ENCODE measurements at regions not wholly inside any gene's neighbourhood (a gene's known extent, or its start where the extent isn't known, plus 50 kb on each side); places are given as distances from the start of the nearest gene placed in this dataset.

DNA sequence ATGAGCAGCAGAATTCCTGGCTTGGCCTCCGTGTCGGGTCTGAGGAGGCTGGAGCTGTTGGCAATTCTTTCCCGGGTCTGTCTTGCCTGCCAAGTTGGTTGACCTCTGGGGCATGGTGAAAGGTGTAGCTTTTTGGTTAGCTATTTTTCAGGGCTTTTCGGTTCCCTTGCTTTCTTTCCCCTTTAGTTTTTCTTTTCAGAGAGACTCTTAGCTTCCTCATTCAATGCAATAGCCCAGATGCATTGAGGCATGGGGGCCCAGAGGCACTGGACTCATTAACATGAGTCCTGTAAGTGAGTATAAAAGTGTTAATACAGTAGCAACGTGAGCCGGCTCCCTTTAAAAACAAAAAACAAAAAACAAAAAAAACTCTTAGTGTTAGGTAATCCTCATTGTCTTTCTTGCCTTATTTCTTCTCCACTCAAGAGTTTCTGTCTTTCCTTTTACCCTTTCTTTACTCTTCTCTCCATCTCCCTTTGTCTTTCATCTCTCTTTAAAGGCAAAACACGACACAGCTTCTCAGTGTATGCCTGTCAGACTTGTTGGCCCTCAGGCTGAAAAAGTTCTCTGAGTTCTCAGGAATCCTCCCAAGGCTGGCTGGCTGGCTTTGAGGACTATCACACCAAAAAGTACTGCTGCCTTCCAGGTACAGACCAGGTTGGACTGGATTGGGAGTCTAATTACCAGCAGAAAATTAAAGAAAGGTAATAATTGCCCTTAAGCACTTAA lies 289.9 kb upstream of the TUT7 start:
- Histone ChIP-seq H3K36me3 (replicated peaks in 1 of 2; ENCODE audit: control insufficient read depth in 2 of 2, insufficient read depth in 2 of 2, low read length in 2 of 2) (no peaks in the 10 kb centered on the region), H2BK15ac (ENCODE audit: low read length) (no peak overlapping the region), H2BK12ac (ENCODE audit: low read length) (peak overlapping the region; percentile 88), H2AFZ (ENCODE audit: low read length) (no peak overlapping the region), H2BK5ac (ENCODE audit: low read length) (no peak overlapping the region), H2AK5ac (ENCODE audit: low read depth, low read length) (peak overlapping the region; percentile 89), H3K9me3 (replicated peaks in 1 of 2; ENCODE audit: control insufficient read depth in 2 of 2, insufficient read depth in 1 of 2, low read depth in 1 of 2, low read length in 2 of 2) (no peaks in the 10 kb centered on the region), H3K4me1 (ENCODE audit: control insufficient read depth in 2 of 2, insufficient read depth in 1 of 2, low read depth in 1 of 2, low read length in 2 of 2) (peaks cover 0 to 28% of the 10 kb centered on the region in 2 donors), H3K14ac (ENCODE audit: low read length) (no peak overlapping the region), H3K27me3 (ENCODE audit: control insufficient read depth in 3 of 3, insufficient read depth in 3 of 3, low read depth in 1 of 3, low read length in 3 of 3) (no peaks in the 10 kb centered on the region), H2BK120ac (ENCODE audit: low read depth, low read length) (no peak overlapping the region), H3K27ac (replicated peaks; ENCODE audit: low read length) (peak overlapping the region; percentile 88), H3K23ac (ENCODE audit: low read depth, low read length, poor library complexity) (no peak overlapping the region), H3K4me2 (ENCODE audit: insufficient read depth, low read length, poor library complexity, severe bottlenecking) (no peak overlapping the region), H4K91ac (ENCODE audit: low read depth, low read length, poor library complexity) (no peak overlapping the region), H4K8ac (ENCODE audit: low read depth, low read length) (no peak overlapping the region), H3K79me1 (ENCODE audit: low read depth, low read length) (no peaks in the 10 kb centered on the region), H3K18ac (ENCODE audit: low read length) (peak overlapping the region; percentile 83), H3K4me3 (ENCODE audit: low read length in 2 of 2) (no peak overlapping the region), H3K9ac (ENCODE audit: low read depth, low read length, poor library complexity) (no peak overlapping the region), H3K4ac (ENCODE audit: low read length) (no peak overlapping the region)
- no CpG with 5 or more reads among the region's 7 CpGs for WGBS, 2 donors (ENCODE audit: extremely low coverage in 2 of 2, insufficient read length in 2 of 2, insufficient replicate concordance in 1 of 2)
- DNase-seq (ENCODE audit: low spot score) = peak; percentile 29

DNA sequence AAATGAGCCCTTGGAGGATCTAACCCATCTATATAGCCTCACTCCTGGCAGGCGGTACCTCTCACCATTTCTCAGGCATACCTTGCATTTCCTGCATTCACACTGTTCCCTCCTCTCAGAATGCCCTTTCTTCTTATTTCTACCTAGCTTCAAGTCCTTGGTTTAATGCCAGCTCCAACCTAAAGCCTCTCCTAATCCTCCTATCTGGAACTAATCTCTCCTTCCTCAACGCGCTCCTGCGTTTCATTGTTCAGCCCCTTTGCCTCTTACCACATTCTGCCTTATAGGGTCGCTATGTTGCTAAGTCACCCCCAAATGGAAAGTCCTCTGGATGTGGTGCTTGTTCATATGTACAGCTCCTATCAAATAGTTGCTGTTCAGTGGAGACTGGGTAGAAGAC lies 288.5 kb upstream of the TUT7 start:
- Histone ChIP-seq H2BK5ac (ENCODE audit: low read length) (no peak overlapping the region), H3K27me3 (ENCODE audit: control insufficient read depth in 3 of 3, insufficient read depth in 3 of 3, low read depth in 1 of 3, low read length in 3 of 3) (no peaks in the 10 kb centered on the region), H3K4me3 (ENCODE audit: low read length in 2 of 2) (no peak overlapping the region), H4K91ac (ENCODE audit: low read depth, low read length, poor library complexity) (no peak overlapping the region), H2BK120ac (ENCODE audit: low read depth, low read length) (no peak overlapping the region), H3K79me1 (ENCODE audit: low read depth, low read length) (no peaks in the 10 kb centered on the region), H3K18ac (ENCODE audit: low read length) (peak overlapping the region; percentile 16), H3K4me1 (ENCODE audit: control insufficient read depth in 2 of 2, insufficient read depth in 1 of 2, low read depth in 1 of 2, low read length in 2 of 2) (peaks cover 0 to 30% of the 10 kb centered on the region in 2 donors), H3K4ac (ENCODE audit: low read length) (no peak overlapping the region), H3K9me3 (replicated peaks in 1 of 2; ENCODE audit: control insufficient read depth in 2 of 2, insufficient read depth in 1 of 2, low read depth in 1 of 2, low read length in 2 of 2) (no peaks in the 10 kb centered on the region), H2AFZ (ENCODE audit: low read length) (no peak overlapping the region), H3K23ac (ENCODE audit: low read depth, low read length, poor library complexity) (no peak overlapping the region), H2BK12ac (ENCODE audit: low read length) (no peak overlapping the region), H2BK15ac (ENCODE audit: low read length) (no peak overlapping the region), H3K14ac (ENCODE audit: low read length) (no peak overlapping the region), H3K4me2 (ENCODE audit: insufficient read depth, low read length, poor library complexity, severe bottlenecking) (no peak overlapping the region), H3K9ac (ENCODE audit: low read depth, low read length, poor library complexity) (no peak overlapping the region), H3K27ac (replicated peaks; ENCODE audit: low read length) (no peak overlapping the region), H4K8ac (ENCODE audit: low read depth, low read length) (no peak overlapping the region), H3K36me3 (replicated peaks in 1 of 2; ENCODE audit: control insufficient read depth in 2 of 2, insufficient read depth in 2 of 2, low read length in 2 of 2) (no peaks in the 10 kb centered on the region), H2AK5ac (ENCODE audit: low read depth, low read length) (peak overlapping the region; percentile 15)
- WGBS, 2 donors (ENCODE audit: extremely low coverage in 2 of 2, insufficient read length in 2 of 2, insufficient replicate concordance in 1 of 2) = no CpG with 5 or more reads among the region's 5 CpGs
- no peak for DNase-seq (ENCODE audit: low spot score)

DNA sequence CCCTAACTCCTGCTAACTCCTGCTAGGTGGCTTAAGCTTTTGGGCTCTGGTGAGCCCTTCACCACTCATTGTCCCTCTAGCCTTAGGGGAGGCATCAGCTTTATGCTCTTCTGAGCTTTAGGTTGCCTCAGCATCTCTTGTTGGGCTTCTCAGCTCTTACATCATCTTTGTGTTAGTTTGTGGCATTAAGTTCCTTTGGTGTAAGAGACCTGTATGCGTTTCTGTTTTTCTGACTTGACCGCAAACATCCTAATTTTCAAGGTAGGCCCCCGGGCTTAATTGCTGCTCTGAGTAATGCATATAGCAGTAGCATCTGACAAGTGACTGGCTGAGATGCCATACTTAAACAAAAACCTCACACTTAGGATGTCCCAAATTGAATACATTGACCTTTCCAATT lies 287.8 kb upstream of the TUT7 start:
- Histone ChIP-seq H2BK12ac (ENCODE audit: low read length) (no peak overlapping the region), H2BK15ac (ENCODE audit: low read length) (no peak overlapping the region), H3K27me3 (ENCODE audit: control insufficient read depth in 3 of 3, insufficient read depth in 3 of 3, low read depth in 1 of 3, low read length in 3 of 3) (no peaks in the 10 kb centered on the region), H3K18ac (ENCODE audit: low read length) (no peak overlapping the region), H2BK5ac (ENCODE audit: low read length) (no peak overlapping the region), H3K4me1 (ENCODE audit: control insufficient read depth in 2 of 2, insufficient read depth in 1 of 2, low read depth in 1 of 2, low read length in 2 of 2) (peaks cover 2 to 32% of the 10 kb centered on the region in 2 donors), H3K4me2 (ENCODE audit: insufficient read depth, low read length, poor library complexity, severe bottlenecking) (no peak overlapping the region), H3K4ac (ENCODE audit: low read length) (no peak overlapping the region), H3K36me3 (replicated peaks in 1 of 2; ENCODE audit: control insufficient read depth in 2 of 2, insufficient read depth in 2 of 2, low read length in 2 of 2) (no peaks in the 10 kb centered on the region), H3K9me3 (replicated peaks in 1 of 2; ENCODE audit: control insufficient read depth in 2 of 2, insufficient read depth in 1 of 2, low read depth in 1 of 2, low read length in 2 of 2) (no peaks in the 10 kb centered on the region), H4K8ac (ENCODE audit: low read depth, low read length) (no peak overlapping the region), H2BK120ac (ENCODE audit: low read depth, low read length) (no peak overlapping the region), H3K14ac (ENCODE audit: low read length) (no peak overlapping the region), H2AFZ (ENCODE audit: low read length) (no peak overlapping the region), H4K91ac (ENCODE audit: low read depth, low read length, poor library complexity) (no peak overlapping the region), H3K79me1 (ENCODE audit: low read depth, low read length) (no peaks in the 10 kb centered on the region), H2AK5ac (ENCODE audit: low read depth, low read length) (no peak overlapping the region), H3K27ac (replicated peaks; ENCODE audit: low read length) (no peak overlapping the region), H3K23ac (ENCODE audit: low read depth, low read length, poor library complexity) (no peak overlapping the region), H3K9ac (ENCODE audit: low read depth, low read length, poor library complexity) (no peak overlapping the region), H3K4me3 (ENCODE audit: low read length in 2 of 2) (no peak overlapping the region)
- no CpG with 5 or more reads among the region's 3 CpGs for WGBS, 2 donors (ENCODE audit: extremely low coverage in 2 of 2, insufficient read length in 2 of 2, insufficient replicate concordance in 1 of 2)
- no peak for DNase-seq (ENCODE audit: low spot score)

DNA sequence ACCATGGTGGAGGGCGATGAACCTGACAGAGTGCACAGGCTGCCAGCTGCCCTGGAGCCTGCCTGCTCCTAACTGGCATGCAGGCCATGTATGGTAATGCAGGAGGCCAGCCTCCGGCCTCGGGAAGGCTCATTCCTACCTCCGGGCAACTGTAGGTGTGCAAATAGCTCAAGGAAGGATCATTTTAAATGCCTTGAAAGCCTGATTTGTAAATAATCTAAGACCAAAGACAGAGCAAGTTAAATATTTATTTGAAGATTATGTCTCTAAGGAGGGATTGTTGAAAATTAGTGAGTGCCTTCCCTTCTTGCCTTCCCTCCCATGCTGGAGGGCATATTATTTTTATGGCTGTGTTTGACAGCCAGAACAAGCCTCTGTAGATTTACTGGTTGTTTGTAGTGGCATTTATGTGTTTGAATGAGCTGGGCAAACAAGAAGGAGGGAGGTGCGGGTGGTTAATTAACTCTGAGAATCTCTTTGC lies 285.7 kb upstream of the TUT7 start:
- Histone ChIP-seq H2BK120ac (ENCODE audit: low read depth, low read length) (no peak overlapping the region), H3K27ac (replicated peaks; ENCODE audit: low read length) (no peak overlapping the region), H4K91ac (ENCODE audit: low read depth, low read length, poor library complexity) (no peak overlapping the region), H3K4me2 (ENCODE audit: insufficient read depth, low read length, poor library complexity, severe bottlenecking) (no peak overlapping the region), H3K18ac (ENCODE audit: low read length) (no peak overlapping the region), H3K14ac (ENCODE audit: low read length) (no peak overlapping the region), H2BK5ac (ENCODE audit: low read length) (no peak overlapping the region), H2AFZ (ENCODE audit: low read length) (no peak overlapping the region), H3K4me3 (ENCODE audit: low read length in 2 of 2) (no peak overlapping the region), H2BK15ac (ENCODE audit: low read length) (no peak overlapping the region), H3K23ac (ENCODE audit: low read depth, low read length, poor library complexity) (no peak overlapping the region), H3K27me3 (ENCODE audit: control insufficient read depth in 3 of 3, insufficient read depth in 3 of 3, low read depth in 1 of 3, low read length in 3 of 3) (no peaks in the 10 kb centered on the region), H3K36me3 (replicated peaks in 1 of 2; ENCODE audit: control insufficient read depth in 2 of 2, insufficient read depth in 2 of 2, low read length in 2 of 2) (no peaks in the 10 kb centered on the region), H2BK12ac (ENCODE audit: low read length) (no peak overlapping the region), H4K8ac (ENCODE audit: low read depth, low read length) (no peak overlapping the region), H3K9ac (ENCODE audit: low read depth, low read length, poor library complexity) (no peak overlapping the region), H2AK5ac (ENCODE audit: low read depth, low read length) (no peak overlapping the region), H3K79me1 (ENCODE audit: low read depth, low read length) (no peaks in the 10 kb centered on the region), H3K9me3 (replicated peaks in 1 of 2; ENCODE audit: control insufficient read depth in 2 of 2, insufficient read depth in 1 of 2, low read depth in 1 of 2, low read length in 2 of 2) (no peaks in the 10 kb centered on the region), H3K4ac (ENCODE audit: low read length) (no peak overlapping the region), H3K4me1 (ENCODE audit: control insufficient read depth in 2 of 2, insufficient read depth in 1 of 2, low read depth in 1 of 2, low read length in 2 of 2) (peaks cover 2 to 28% of the 10 kb centered on the region in 2 donors)
- DNase-seq (ENCODE audit: low spot score) = no peak
- WGBS, 2 donors (ENCODE audit: extremely low coverage in 2 of 2, insufficient read length in 2 of 2, insufficient replicate concordance in 1 of 2) = no CpG with 5 or more reads among the region's 5 CpGs

All from neuronal stem cell (in vitro differentiated cells).